C4-2B (cell line): ENCODE measurements at regions not wholly inside any gene's neighbourhood (a gene's known extent, or its start where the extent isn't known, plus 50 kb on each side); places are given as distances from the start of the nearest gene placed in this dataset.

Experiments used
- H3K27ac ChIP-seq: fragments of 450-650 bp; 2 replicates; pipeline ENCODE4 v1.5.1; 2017
- CTCF ChIP-seq: fragments of 450-650 bp; conservative IDR thresholded peaks from 2 replicates; pipeline ENCODE4 v1.5.1; 2017; ENCODE audit warnings: mild to moderate bottlenecking
- ZFX ChIP-seq: fragments of 450-650 bp; IDR thresholded peaks from 2 replicates; pipeline ENCODE4 v1.6.1; 2017

- no peak overlapping the region for H3K27ac ChIP-seq
- TF ChIP-seq ZFX (no peak), CTCF (no peak)
Observed at GRCh38 chr7:21370283-21370982, 57.5 kb upstream of the SP4 start.

- no peak overlapping the region for H3K27ac ChIP-seq
Observed at GRCh38 chr7:21371360-21371759, 56.5 kb upstream of the SP4 start.

GRCh38 chr7:21373031-21373430 is 54.9 kb upstream of the SP4 start:
- TF ChIP-seq CTCF (no peak), ZFX (no peak)
- no peak overlapping the region for H3K27ac ChIP-seq

More at GRCh38 chr7:21371360-21371759, 56.5 kb upstream of the SP4 start:
- TF ChIP-seq ZFX (no peak), CTCF (no peak)

- H3K27ac ChIP-seq: no peak overlapping the region
- TF ChIP-seq CTCF: no peak
- no peak for TF ChIP-seq ZFX
Observed at GRCh38 chr7:21374134-21374533, 53.7 kb upstream of the SP4 start.

- TF ChIP-seq ZFX (no peak), CTCF (no peak)
Observed at GRCh38 chr7:21377545-21377944, 50.3 kb upstream of the SP4 start.

More at GRCh38 chr7:21377545-21377944, 50.3 kb upstream of the SP4 start:
- no peak overlapping the region for H3K27ac ChIP-seq
